GM12864 (cell line): ENCODE measurements at regions not wholly inside any gene's neighbourhood (a gene's known extent, or its start where the extent isn't known, plus 50 kb on each side); places are given as distances from the start of the nearest gene placed in this dataset.

Experiments used
- DNase-seq: peaks from one replicate; pipeline ENCODE4 v3.0.0-alpha.2; 2011; ENCODE audit warnings: low read depth
- H3K4me3 ChIP-seq: 2 replicates; pipeline ENCODE4 v1.5.1; 2011; ENCODE audit warnings: mild to moderate bottlenecking, low read depth, low read length, control low read depth
- TF ChIP-seq, protein P1 (sequence below): IDR thresholded peaks from 2 replicates; pipeline ENCODE4 v1.5.1; 2011; ENCODE audit warnings: low read depth, mild to moderate bottlenecking, moderate library complexity, low read length, control low read depth, inconsistent platforms; ENCODE audit errors: missing control alignments

DNA sequence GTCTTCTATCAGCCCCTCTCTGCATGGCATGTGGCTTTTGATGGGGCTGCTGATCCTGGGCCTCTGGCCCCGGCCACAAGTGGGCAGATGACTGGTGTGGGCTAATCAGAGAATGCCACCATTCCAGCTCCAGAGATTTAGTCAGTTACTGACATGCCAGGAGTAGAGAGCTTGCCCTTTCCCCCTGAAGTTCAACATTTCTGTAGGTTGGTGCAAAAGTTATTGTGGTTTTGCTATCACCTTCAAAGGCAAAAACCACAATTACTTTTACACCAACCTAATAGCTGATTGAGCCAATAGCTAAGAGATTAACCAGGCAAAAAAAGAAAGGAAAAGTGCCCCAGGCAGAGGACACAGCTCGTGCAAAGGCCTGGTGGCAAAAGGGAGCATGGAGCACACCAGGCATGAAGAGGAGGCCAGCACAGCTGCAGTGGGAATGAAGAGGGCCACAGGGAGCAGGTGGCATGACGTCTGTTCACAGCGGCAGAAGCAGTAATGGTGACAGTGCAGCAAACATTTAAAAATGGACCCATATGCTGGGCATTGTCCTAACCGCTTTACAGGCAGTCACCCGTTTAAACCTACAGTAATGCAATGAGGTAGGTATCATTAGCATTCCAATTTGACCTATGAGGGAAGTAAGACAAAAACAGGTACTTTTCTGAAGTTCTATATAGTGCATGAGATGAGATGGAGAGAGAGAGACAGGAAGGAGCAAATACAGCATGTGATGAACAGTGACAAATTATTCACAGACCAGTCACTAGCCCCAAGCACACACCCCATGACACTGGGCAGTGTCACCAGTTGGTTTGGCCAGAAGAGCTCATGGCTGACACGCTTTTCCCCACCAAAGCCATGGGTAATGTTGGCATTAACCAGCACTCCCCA, 373.0 kb upstream of the PROK2 start:
- no peak overlapping the region for H3K4me3 ChIP-seq
- TF ChIP-seq, protein P1, sequence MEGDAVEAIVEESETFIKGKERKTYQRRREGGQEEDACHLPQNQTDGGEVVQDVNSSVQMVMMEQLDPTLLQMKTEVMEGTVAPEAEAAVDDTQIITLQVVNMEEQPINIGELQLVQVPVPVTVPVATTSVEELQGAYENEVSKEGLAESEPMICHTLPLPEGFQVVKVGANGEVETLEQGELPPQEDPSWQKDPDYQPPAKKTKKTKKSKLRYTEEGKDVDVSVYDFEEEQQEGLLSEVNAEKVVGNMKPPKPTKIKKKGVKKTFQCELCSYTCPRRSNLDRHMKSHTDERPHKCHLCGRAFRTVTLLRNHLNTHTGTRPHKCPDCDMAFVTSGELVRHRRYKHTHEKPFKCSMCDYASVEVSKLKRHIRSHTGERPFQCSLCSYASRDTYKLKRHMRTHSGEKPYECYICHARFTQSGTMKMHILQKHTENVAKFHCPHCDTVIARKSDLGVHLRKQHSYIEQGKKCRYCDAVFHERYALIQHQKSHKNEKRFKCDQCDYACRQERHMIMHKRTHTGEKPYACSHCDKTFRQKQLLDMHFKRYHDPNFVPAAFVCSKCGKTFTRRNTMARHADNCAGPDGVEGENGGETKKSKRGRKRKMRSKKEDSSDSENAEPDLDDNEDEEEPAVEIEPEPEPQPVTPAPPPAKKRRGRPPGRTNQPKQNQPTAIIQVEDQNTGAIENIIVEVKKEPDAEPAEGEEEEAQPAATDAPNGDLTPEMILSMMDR: no peak
- DNase-seq: no peak

DNA sequence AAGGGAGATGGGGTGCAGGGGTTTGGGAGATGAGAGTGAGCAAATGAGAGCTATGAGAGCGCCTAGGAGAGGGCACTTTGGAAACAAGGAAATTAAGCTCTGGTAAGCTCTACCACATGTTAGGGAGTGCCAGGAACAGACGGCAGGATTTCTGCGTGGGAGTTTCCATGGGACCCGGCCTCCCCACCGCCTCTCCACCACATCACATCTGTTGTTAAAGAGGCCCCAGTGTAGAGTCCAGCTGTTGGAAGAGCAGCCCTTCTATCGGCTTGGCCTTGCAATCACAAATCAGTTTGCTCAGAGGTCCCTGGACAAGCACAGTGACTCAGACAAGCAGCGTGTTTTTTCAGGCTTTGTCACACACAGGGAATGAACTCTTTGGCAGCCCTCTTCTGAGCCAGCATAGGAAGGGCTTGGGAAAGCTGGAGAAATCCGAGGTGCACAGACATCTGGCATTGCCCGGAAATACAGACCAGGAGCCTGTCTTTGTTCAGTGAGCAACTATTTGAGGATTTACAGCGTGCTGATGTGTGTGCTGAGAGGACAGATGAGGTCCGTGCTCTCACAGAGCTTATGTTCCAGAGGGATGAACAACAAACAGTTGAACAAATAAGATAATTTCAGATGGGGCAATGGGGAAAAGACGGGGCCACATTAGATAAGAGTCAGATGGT, 370.6 kb upstream of the PROK2 start:
- TF ChIP-seq, protein P1: no peak
- DNase-seq: no peak
- no peak overlapping the region for H3K4me3 ChIP-seq

DNA sequence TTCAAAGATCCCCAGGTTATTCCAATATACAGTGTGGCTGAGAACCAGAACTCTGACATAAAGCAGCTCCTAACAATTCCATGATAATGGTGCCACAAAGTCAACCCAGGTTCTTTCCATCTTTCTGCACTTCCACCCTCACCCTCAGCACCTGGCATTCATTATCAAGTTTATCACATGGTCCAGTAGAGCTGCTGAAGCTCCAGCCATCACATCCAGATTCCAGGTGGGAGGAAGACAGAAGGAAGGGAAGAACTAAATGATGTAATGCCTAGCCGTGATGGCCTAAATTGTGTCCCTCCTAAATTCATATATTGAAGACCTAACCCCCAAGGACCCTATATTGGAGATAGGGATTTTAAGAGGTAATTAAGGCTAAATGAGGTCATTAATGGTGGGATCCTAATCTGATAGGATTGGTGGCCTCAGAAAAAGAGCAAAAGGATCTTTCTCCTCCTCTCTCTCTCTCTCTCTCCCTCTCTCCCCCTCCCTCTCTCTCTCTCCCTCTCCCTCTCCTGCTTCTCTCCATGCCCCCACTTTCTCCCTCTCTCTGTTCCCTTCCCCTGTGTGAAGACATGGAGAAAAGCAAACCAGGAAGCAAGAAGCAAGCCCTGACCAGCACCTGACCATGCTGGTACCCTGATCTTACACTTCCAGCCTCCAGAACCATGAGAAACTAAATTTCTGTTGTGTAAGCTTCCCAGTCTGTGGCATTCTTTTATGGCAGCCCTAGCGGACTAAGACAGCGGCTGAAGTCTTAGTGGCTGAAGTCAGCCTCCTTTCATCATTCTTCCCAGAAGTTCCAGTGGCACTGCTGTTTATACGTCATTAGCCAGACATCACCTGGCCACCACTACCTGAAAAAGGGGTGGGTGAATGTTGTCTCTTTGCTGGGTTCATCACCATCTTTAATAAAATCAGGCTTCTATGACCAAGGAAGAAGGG, 369.7 kb upstream of the PROK2 start:
- no peak overlapping the region for H3K4me3 ChIP-seq
- no peak for DNase-seq
- TF ChIP-seq, protein P1: no peak

DNA sequence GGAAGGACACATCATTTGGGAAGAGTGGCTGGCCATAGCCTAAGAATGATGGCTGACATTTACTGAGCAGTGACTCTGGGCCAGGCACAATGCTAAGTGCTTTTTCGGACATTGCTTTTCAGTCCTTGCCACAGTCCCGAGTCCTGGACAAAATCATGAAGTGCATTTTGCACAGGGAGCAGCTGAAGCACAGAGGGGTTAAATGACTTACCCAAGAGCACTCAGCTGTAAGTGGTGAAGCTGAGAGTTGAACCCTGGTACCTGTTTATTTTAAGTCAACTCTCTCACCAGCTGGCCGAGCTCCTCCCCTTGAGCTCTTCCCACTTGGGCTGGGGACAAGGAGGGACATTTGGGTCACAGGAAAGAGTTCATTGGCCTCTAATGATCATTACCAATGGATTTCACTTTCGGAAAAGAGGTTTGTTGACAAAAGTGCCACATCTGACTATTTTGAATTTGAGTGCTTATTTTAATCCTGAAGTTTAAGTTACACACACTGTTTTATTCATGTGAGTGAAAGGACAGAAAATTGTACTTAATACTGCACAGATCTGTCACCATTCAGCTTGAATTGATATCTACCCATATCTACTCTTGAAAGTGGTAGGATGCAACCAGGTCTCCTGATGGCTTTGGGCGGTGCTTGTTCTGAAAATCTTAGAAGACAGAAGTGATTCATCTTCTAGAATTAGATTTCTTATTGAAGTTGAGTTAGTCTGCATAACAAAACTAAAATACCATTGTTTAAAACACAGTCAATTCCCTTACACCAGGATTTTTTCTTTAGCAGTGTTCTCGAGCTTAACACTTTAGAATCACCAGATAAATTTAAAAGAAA, 368.7 kb upstream of the PROK2 start:
- H3K4me3 ChIP-seq: no peak overlapping the region
- TF ChIP-seq, protein P1: no peak
- no peak for DNase-seq

DNA sequence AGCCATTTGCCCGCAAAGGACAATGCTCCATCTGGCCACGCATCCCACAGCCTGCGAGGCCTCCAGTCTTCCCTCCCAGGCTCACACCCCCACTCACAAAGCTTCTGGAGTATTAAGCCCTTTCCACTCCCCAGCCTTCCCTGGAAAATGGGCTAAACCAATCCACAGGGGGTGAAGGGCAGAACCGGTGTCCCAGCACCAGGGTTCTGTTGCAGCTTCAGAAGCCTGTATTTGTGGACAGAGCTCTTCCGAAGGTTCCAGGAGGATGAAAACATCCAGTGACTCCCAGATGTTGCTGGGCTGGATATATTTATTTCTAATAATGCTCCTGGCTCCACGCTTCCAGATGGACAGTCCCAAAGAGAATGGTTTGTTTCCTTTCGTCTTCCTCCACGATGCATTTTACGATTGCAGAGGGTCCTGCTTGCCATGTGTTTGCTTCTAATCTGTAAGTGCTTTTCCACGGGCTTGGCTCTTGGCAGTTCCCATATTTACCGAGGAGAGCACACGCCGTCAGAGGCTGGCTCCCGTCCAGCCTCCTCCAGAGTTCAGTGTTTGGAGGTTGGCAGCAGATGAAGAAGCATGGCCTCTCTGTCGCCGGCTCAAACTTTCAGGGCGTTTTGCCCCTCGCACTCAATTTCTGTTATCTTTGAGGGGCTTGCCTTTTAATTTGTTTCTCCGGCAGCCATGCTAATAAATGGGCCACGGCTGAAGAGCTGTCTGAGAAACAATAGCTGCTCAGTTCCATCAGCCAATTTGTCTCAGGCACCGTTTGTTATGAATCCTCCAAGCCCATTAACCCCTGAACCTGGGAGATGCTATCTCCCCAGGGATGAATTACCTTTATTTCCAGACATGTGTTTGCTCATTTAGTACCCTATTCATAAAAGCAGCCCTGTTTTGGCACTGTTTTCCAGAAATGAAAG, 367.9 kb upstream of the PROK2 start:
- TF ChIP-seq, protein P1: no peak
- H3K4me3 ChIP-seq: no peak overlapping the region
- no peak for DNase-seq
